SK-N-SH (cell line): ENCODE measurements at regions not wholly inside any gene's neighbourhood (a gene's known extent, or its start where the extent isn't known, plus 50 kb on each side); places are given as distances from the start of the nearest gene placed in this dataset.

Experiments
- CTCF ChIA-PET: fragments of 300-600, 350-600 bp; formaldehyde crosslinking; extraction: SDS; loops from one replicate; lab custom pipeline; 2021; lab: Yijun Ruan, JAX
- POLR2A ChIA-PET: fragments of 350-600 bp; sonication (Branson Sonifier 250); formaldehyde crosslinking; extraction: SDS; loops from one replicate; lab custom pipeline; 2020; ENCODE audit warnings: antibody characterized with exemption, inconsistent platforms; lab: Yijun Ruan, JAX
- DNase-seq: peaks from one replicate; pipeline ENCODE4 v3.0.0; 2012
- H2AFZ ChIP-seq: fragments of 200-600 bp; sonication (generic); 2 replicates; pipeline ENCODE4 v1.8.1; 2016; ENCODE audit warnings: antibody characterized with exemption, mild to moderate bottlenecking, low read depth
- H3F3A ChIP-seq: fragments of 200-600 bp; sonication (generic); replicated peaks from 2 replicates; pipeline ENCODE3; 2016; ENCODE audit warnings: antibody characterized with exemption, mild to moderate bottlenecking; ENCODE audit not compliant: insufficient read depth
- H3K27ac ChIP-seq, 2 experiments: fragments of 200-500 bp in 1 of 2; fragments of 200-600 bp in 1 of 2; sonication (Bioruptor generic) in 1 of 2; sonication (generic), shearing (Covaris generic) in 1 of 2; 2 replicates each; pipeline versions ENCODE4 v1.5.1 to v1.6.1; 2014 to 2016; ENCODE audit warnings: low read depth in 2 of 2, inconsistent platforms in 1 of 2, low read length in 1 of 2, mild to moderate bottlenecking in 1 of 2, mixed read lengths in 1 of 2
- H3K27me3 ChIP-seq: fragments of 200-600 bp; sonication (generic), shearing (Covaris generic); 2 replicates; pipeline ENCODE4 v1.6.1; 2016; ENCODE audit warnings: mixed run types; ENCODE audit not compliant: insufficient read depth
- H3K36me3 ChIP-seq, 2 experiments: fragments of 200-500 bp in 1 of 2; fragments of 200-600 bp in 1 of 2; sonication (Bioruptor generic) in 1 of 2; sonication (generic) in 1 of 2; replicated peaks in 1 of 2; 2 replicates each; pipeline versions ENCODE3 to v1.5.1; 2014 to 2016; ENCODE audit warnings: low read length in 1 of 2, mild to moderate bottlenecking in 1 of 2; ENCODE audit not compliant: insufficient read depth in 2 of 2, control insufficient read depth in 1 of 2
- H3K4me1 ChIP-seq, 2 experiments: fragments of 200-500 bp in 1 of 2; fragments of 200-600 bp in 1 of 2; sonication (Bioruptor generic) in 1 of 2; sonication (generic), shearing (Covaris generic) in 1 of 2; 2 replicates each; pipeline versions ENCODE4 v1.5.1 to v1.6.1; 2014 to 2016; ENCODE audit warnings: low read depth in 1 of 2, low read length in 1 of 2, mixed run types in 1 of 2; ENCODE audit not compliant: insufficient read depth in 2 of 2, control insufficient read depth in 1 of 2
- H3K4me2 ChIP-seq: fragments of 200-600 bp; sonication (generic), shearing (Covaris generic); 2 replicates; pipeline ENCODE4 v1.6.1; 2017; ENCODE audit warnings: mixed run types
- H3K4me3 ChIP-seq, 2 experiments: fragments of 200-500 bp in 1 of 2; fragments of 200-600 bp in 1 of 2; sonication (Bioruptor generic) in 1 of 2; sonication (generic), shearing (Covaris generic) in 1 of 2; 2 replicates each; pipeline versions ENCODE4 v1.5.1 to v1.8.1; 2014 to 2016; ENCODE audit warnings: low read depth in 2 of 2, inconsistent platforms in 1 of 2, low read length in 1 of 2, mild to moderate bottlenecking in 1 of 2, mixed read lengths in 1 of 2, moderate library complexity in 1 of 2
- H3K79me2 ChIP-seq: fragments of 200-600 bp; sonication (generic); 2 replicates; pipeline ENCODE4 v1.8.1; 2017; ENCODE audit warnings: mild to moderate bottlenecking; ENCODE audit not compliant: insufficient read depth
- H3K9ac ChIP-seq: fragments of 200-600 bp; sonication (generic); 2 replicates; pipeline ENCODE4 v1.6.1; 2017; ENCODE audit warnings: mixed run types
- H3K9me2 ChIP-seq: fragments of 200-600 bp; sonication (generic); 2 replicates; pipeline ENCODE4 v1.6.1; 2017; ENCODE audit warnings: mixed run types
- H3K9me3 ChIP-seq: fragments of 200-600 bp; sonication (generic); 2 replicates; pipeline ENCODE4 v1.6.1; 2017; ENCODE audit warnings: mixed run types, mild to moderate bottlenecking, moderate library complexity
- H4K20me1 ChIP-seq: fragments of 200-600 bp; sonication (generic); 2 replicates; pipeline ENCODE4 v1.6.1; 2017; ENCODE audit warnings: mild to moderate bottlenecking, mixed run types; ENCODE audit not compliant: insufficient read depth
- ELF1 ChIP-seq: IDR thresholded peaks from 2 replicates; pipeline ENCODE4 v1.4.0; 2012
- FOXM1 ChIP-seq: IDR thresholded peaks from 2 replicates; pipeline ENCODE4 v1.4.0; 2012; ENCODE audit warnings: low read depth, mild to moderate bottlenecking
- GABPA ChIP-seq: IDR thresholded peaks from 2 replicates; pipeline ENCODE4 v1.4.0; 2012; ENCODE audit warnings: low read depth, mild to moderate bottlenecking
- IRF3 ChIP-seq: fragments of 150-350 bp; IDR thresholded peaks from 2 replicates; pipeline ENCODE4 v1.6.1; 2016; ENCODE audit warnings: mild to moderate bottlenecking, low read depth, low read length
- MAX ChIP-seq: IDR thresholded peaks from 2 replicates; pipeline ENCODE4 v1.4.0; 2012; ENCODE audit warnings: low read depth
- PBX3 ChIP-seq: IDR thresholded peaks from 2 replicates; pipeline ENCODE4; 2012
- POLR2AphosphoS5 ChIP-seq: IDR thresholded peaks from 2 replicates; pipeline ENCODE4 v1.6.1; 2012; ENCODE audit warnings: low read depth, low read length
- RCOR1 ChIP-seq: fragments of 150-350 bp; IDR thresholded peaks from 2 replicates; pipeline ENCODE4 v1.6.1; 2017; ENCODE audit warnings: antibody characterized with exemption, low read length
- TAF1 ChIP-seq: IDR thresholded peaks from 2 replicates; pipeline ENCODE4 v1.6.1; 2012; ENCODE audit warnings: low read depth, mild to moderate bottlenecking, low read length, moderate library complexity, borderline replicate concordance
- TCF12 ChIP-seq: IDR thresholded peaks from 2 replicates; pipeline ENCODE4 v1.4.0; 2012
- USF1 ChIP-seq: IDR thresholded peaks from 2 replicates; pipeline ENCODE4 v1.4.0; 2012; ENCODE audit warnings: low read depth, borderline replicate concordance
- YY1 ChIP-seq: IDR thresholded peaks from 2 replicates; pipeline ENCODE4 v1.4.0; 2012; ENCODE audit warnings: low read depth, mild to moderate bottlenecking
- ZBTB33 ChIP-seq: IDR thresholded peaks from 2 replicates; pipeline ENCODE4 v1.4.0; 2012; ENCODE audit warnings: low read depth, borderline replicate concordance
- WGBS: methylation state at CpG from one replicate; pipeline ENCODE4 v1.1.6; 2017; ENCODE audit warnings: low lambda C conversion rate; 5-methylcytosine and 5-hydroxymethylcytosine counted together

- Histone ChIP-seq H3K9me2 (no peaks in the 10 kb centered on the region), H3K27me3 (no peaks in the 10 kb centered on the region), H4K20me1 (no peaks in the 10 kb centered on the region), H3F3A (peaks cover 5% of the 10 kb centered on the region), H3K36me3 (no peaks in the 10 kb centered on the region), H3K79me2 (no peaks in the 10 kb centered on the region), H3K4me3 (no peak overlapping the region), H3K27ac (no peak overlapping the region), H2AFZ (peak overlapping the region; percentile 56; the same call in 1 of the 2 replicates), H3K4me2 (no peak overlapping the region), H3K9me3 (no peaks in the 10 kb centered on the region), H3K9ac (no peak overlapping the region), H3K4me1 (peaks cover 0 to 7% of the 10 kb centered on the region in 2 experiments; a peak in 2 of 4 replicates)
- ChIA-PET CTCF (interaction anchor here (0.6 to 14.9 kb wide), 17 partner anchors 9 to 764 kb away, joined by 3 to 230 read pairs (median 4); no protein-coding TSS in a partner anchor), POLR2A (no interaction called here)
- 91% methylated on average over 3 of the region's 3 CpGs for WGBS
- TF ChIP-seq IRF3, result no peak
- TF ChIP-seq GABPA, result no peak
- no peak for TF ChIP-seq RCOR1
- TF ChIP-seq POLR2AphosphoS5, result no peak
- TF ChIP-seq MAX, result no peak
- TF ChIP-seq YY1, result no peak
- TF ChIP-seq PBX3, result no peak
- TF ChIP-seq TAF1, result no peak
- TF ChIP-seq ELF1, result no peak
- no peak for TF ChIP-seq TCF12
- TF ChIP-seq FOXM1, result no peak
- TF ChIP-seq USF1, result no peak
- TF ChIP-seq ZBTB33, result no peak
- DNase-seq, result no peak
Measured at GRCh38 chr2:200735061-200735460, 76.6 kb upstream of the BZW1 start.
